NOMO-1 treated with dmso at 0.1 percent for 144 hours (cell line): ENCODE measurements at regions not wholly inside any gene's neighbourhood (a gene's known extent, or its start where the extent isn't known, plus 50 kb on each side); places are given as distances from the start of the nearest gene placed in this dataset.
"Not testable (repeated sequence)": the region's sequence is repeated elsewhere in the genome, so short reads cannot be mapped to it uniquely, and the experiment has no call there.

ENCODE experiments used
- DNase-seq: peaks from one replicate; lab custom pipeline; 2025; ENCODE audit not compliant: unreplicated experiment; lab: John Stamatoyannopoulos, UW

DNA sequence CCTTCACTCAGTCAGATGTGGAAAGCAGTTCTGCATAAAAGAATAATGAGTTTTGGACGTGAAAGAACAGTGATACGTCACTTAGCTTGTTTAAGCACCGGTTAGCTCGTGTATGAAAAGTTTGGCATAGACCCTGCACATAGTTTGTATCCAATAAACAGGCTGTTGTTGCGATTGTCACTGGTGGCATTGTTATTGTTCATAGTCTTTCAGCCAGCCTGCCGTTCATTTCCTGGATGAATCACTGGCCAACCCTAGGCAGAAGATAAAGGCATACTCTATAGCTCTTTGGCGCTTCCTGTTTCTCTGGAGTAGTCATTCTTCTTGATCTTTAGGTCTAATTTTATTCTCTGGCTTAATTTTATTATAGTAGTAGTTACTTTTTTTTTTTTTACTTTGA, 57.8 kb upstream of the ANKRD30A start:
- DNase-seq: no peak

DNA sequence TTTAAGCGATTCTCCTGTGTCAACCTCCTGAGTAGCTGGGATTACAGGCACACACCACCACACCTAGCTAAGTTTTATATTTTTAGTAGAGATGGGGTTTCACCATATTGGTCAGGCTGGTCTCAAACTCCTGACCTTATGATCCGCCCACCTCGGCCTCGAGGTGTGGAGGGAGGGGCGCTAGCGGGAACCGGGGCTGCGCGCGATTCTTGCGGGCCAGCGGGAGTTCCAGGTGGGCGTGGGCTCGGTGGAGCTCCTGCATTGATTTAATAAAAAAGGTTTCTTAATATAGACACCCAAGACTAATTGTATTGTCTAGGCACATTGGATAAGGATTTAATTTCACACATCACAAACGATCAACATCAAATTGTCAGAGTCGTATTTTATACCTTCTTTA, 63.1 kb upstream of the ANKRD30A start:
- not testable (repeated sequence) for DNase-seq

DNA sequence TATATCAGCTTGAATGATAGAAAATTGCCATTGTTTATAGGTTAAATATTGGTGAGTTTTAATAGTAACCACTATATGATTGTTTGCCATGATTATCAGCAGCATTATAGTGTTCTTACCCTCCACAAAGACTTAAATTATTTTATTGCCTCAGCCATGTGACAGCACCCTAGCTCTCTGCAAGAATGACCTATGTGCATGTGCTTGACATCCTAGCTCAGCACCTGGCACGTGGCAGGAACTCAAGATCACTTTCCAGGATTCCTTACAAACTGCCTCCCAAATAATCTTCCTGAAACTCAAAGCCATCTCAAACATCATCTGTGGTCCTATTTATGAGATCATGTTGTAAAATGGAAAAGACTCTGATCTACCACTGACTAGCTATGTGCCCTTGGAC, 68.1 kb upstream of the ANKRD30A start:
- no peak for DNase-seq

DNA sequence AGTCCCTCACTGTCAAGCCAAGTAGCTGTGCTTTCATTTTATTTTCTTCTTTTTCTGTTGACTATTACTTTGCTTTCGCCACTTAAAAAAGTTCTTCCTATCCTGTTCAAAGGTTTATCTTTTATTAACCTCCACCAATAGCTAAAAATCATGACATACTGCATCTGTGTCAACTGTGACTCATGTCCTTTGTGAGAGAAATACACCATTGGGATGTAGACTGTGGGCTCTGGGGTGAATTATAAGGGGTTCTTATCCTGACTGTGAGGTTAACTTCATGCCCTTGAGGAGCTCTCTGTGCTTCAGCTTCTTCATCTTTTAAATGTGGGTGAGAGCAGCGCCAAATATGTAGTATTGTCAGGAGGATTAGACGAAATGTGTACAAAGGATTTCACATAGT, 71.9 kb upstream of the ANKRD30A start:
- DNase-seq: no peak

DNA sequence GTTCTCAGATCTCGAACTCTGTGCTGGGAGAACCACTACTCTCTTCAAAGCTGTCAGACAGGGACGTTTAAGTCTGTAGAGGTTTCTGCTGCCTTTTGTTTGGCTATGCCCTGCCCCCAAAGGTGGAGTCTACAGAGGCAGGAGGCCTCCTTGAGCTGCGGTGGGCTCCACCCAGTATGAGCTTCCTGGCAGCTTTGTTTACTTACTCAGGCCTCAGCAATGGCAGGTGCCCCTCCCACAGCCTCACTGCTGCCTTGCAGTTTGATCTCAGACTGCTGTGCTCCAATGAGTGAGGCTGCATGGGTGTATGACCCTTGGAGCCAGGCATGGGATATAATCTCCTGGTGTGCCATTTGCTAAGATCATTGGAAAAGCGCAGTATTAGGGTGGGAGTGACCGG, 75.4 kb upstream of the ANKRD30A start:
- DNase-seq: not testable (repeated sequence)

DNA sequence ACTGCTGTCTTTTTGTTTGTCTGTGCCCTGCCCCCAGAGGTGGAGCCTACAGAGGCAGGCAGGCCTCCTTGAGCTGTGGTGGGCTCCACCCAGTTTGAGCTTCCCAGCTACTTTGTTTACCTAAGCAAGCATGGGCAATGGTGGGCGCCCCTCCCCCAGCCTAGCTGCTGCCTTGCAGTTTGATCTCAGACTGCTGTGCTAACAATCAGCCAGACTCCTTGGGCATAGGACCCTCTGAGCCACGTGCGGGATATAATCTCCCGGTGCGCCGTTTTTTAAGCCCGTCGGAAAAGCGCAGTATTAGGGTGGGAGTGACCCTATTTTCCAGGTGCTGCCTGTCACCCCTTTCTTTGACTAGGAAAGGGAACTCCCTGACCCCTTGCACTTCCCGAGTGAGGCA, 81.1 kb upstream of the ANKRD30A start:
- DNase-seq: not testable (repeated sequence)

DNA sequence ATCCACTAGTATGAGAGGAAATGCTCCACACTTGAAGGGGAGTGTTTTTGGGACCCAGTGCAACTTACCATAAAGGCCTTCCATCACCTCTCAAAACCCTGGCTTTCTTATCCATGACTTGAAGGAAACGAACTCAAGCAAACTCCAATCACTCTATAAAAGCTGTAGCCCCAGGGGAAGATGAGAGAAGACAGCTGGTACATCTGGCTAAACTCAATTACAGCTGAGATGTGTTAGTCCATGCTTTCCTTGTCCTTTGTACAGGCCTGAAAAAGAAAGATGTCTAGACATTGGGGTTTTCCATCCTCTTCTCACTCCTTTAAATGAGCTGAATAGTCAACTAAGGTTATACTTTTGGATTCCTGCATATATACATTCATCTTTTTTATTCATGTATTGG, 89.5 kb upstream of the ANKRD30A start:
- no peak for DNase-seq

DNA sequence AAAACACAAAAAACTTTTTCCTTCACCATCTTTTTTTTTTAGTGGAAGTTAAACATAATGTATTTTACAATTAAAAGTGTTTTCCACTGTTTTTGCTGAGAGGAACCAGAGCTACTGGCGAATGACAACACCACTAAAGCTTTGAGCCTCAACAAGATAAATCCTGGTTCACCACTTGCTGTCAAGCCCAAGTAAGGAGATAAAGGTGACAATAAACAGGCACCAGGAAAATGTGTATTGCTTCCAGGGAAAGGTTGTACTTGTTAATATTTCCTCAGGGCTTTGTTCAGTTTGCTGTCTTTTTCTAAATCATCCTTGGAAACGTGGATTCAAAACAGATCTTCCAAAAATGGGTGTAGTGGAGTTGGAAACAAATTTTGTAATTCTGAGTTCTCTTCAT, 109.9 kb upstream of the ANKRD30A start:
- DNase-seq: no peak

DNA sequence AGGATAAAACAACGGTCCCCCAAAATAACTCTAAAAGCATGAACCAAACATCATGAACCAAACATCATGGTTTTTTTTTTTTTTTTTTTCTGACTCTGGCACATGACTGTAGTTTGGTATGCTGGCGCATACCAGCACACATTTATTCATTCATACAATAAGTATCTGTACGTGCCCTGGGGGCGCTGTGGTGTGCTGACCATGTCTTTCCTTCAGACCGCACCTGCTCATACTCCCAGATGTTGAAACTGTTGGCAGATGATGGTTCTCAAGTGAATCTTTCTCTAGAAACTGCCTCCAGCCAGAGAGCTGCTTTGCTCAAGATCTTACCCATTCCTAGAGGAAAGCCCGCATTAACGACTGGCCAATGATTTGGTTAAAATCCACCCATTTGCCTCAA, 114.7 kb upstream of the ANKRD30A start:
- no peak for DNase-seq

DNA sequence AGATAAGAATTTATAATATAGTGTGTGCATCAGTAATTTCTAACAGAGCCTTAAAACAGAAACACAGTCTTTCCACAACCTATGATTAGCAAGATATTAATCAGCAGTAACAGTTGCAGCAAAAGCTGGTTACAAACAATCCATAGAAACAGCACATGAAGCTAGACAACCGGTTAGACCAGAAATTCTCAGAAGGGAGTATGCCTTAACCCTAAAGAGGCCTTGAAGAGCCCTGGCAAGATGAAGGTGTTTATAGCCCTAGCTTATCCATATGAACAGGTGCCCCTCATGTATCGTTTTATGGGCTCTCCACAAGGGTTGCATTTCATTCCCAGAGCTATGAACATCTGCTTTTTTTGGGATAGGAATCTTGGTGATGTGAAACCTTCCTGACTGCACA, 117.1 kb upstream of the ANKRD30A start:
- not testable (repeated sequence) for DNase-seq

DNA sequence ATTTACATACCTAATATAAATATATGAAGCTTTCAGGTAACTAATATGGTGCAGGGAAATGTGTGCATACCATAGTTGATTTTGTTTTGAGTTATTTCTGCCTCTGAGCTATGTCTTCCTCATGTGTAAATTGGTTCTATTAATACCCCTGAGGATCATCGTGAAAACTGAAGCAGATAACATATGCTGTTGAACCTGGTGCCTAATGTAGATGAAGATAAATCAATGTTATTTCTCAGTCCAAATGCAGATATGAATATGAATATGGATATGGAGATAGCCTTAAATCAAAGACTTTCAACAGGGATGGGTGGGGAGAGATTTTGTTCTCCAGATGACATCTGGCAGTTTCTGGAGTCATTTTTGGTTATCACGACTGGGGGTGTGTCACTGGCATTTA, 122.3 kb upstream of the ANKRD30A start:
- no peak for DNase-seq

DNA sequence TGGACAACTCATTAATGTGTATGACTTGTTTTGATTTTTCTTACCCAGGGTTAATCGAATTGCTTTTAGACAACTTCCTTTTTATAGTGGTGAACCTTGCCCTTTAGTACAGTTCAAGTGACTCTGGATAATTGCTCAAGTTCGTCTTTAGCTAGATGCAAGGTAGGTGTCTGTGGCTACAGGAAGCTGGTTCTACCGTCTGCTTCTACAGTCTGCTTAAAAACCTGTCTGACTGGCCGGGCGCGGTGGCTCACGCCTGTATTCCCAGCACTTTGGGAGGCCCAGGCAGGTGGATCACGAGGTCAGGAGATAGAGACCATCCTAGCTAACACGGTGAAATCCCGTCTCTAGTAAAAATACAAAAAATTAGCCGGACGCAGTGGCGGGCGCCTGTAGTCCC, 129.6 kb upstream of the ANKRD30A start:
- not testable (repeated sequence) for DNase-seq

DNA sequence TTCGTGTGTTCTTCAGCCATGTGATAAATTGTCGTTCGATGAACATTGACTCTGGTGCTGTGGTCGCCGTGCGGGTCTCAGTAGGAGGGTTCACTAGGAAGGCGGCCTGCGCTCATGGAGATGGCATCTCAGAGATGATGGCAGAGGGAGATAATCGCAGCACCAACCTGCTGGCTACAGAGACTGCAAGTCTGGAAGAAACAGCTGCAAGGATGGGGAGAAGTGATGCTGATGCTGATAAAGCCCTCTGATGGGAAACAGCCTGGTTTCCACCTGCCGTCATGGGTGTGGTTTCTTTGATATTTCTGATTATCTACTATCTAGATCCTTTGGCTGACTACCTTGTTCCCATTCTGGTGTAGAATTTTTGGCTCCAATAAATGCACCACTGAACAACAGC, 130.5 kb upstream of the ANKRD30A start:
- DNase-seq: no peak

DNA sequence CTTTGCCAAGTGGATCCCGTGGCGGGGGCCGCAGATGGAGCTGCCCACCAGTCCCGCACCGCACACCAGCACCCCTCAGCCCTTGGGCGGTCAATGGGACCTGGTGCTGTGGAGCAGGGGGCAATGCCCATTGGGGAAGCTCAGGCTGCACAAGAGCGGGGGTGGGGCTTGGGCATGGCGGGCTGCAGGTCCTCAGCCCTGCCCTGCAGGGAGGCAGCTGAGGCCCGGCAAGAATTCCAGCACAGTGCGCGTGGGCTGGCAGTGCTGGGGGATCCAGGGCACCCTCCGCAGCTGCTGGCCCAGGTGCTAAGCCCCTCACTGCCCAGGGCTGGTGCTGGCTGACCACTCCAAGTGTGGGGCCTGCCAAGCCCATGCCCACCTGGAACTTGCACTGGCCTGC, 136.2 kb upstream of the ANKRD30A start:
- DNase-seq: no peak

DNA sequence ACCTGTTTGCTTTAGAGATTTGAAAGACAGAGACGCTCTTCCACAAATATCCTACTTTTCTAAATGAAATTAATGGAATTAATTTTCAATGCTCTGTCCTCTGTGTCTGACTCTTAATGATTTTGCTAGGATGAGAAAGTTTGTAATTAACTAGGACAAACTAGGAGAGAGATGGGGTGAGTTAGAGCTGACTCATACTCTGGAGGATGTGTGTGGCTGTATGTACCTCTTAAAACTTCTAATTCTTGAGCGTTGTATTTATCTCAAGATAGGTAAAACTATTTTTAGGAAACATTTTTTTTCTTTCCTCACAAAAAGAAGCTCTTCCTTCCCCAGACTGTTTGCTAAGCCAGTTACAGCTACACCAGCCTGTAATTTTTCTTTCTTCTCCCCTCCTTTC, 178.8 kb upstream of the ANKRD30A start:
- DNase-seq: no peak

DNA sequence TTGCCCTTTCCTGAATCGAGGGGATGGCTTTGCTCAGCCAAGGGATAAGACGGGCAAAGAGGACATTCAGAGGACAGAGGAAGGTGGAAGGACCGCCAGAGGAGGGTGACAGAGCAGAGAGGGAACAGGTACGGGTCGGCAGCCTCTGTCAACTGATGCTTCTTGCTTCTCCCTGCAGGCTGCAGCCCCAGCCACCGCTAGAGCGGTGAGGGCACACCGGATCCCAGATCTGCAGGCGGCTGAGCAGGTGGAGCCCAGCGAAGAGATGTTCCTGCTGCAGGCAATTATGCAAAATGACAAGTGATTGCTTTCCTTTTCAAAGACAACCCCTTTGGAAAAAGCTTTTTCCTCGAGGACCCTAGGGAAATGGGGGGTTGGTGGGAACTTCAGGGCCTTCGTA, 181.9 kb upstream of the ANKRD30A start:
- DNase-seq: no peak

DNA sequence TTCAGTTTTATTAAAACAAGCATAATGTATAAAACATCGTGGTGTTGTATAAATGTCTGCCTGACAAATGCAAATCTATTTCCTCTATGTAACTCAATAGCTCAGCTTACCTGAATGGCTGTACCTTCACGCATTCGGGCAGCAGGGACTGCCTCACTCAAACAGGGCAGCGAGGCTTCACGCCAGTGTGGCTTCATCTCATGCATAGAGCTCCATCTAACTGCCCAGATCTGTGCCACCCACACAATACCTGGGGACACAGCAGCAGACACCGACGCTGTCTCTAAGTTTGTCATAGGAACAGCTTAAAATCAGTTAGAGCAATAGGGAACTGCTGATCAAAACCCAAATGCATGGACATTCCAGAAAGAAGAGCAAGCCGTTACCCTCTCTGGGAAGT, 182.8 kb upstream of the ANKRD30A start:
- DNase-seq: no peak

DNA sequence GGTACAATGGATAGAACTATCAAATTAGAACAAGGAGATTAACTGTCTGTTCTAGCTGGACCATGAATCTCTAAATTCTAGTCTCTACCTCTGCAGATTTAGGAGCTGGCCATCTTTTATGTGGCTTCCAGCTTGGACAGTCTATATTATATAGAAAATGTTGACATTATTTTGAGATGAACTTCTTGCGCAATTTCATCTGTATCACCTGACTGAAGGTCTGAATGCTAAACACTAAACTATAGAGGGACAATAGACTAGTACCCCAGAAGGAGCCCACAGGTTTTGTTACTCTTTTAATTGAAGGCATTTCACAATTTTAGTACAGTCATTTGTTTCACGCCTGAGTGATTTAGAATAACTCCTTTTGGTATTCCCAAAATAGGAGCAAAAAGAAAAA, 222.4 kb upstream of the ANKRD30A start:
- DNase-seq: no peak

DNA sequence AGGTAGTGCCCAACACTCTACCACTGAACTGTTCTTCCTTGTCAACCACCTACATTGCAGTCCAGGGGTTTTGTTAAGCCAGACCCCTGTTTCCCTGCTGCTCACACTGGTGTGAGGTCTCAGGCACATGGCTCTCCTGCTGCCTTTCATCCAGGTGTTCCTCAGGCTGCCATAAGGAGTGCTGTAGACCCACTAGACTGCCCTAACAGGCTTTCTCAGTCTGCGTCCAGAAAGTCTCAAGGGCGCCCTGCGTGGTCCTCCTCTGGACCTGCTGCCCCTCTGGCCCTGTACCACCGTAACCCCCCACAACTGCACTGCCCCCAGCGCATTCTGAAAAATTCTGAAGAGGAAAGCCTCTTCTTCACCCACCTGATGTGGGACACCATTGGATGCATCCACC, 225.7 kb upstream of the ANKRD30A start:
- no peak for DNase-seq

DNA sequence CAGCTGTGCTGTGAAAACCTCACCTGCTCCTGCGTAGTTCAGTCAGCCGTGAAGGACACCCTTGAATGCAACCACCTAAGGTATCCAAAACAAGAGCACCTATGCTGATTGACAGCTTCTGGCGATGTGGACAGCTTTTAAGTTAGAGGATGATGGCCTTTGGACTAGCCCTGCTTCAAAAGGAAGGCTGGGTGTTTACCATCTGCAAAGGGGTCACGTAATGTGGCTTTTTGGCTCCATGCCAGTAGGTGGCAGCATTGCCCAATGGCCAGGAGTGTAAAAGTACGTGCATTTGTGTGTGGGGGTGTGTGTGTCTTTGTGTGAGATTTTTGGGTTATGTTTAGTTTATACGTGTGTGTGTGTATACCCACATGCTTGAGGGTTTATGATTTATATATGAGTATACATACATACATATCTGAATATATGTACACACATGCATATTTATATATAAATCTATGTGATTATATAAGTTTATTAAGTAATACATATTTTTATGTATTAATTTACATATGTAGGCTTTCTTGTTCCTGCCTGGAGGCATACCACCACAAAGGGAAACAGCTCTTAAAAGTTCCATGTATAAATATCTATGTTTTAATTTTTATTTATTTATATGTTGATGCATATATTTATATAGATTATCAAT, 236.3 kb upstream of the ANKRD30A start:
- DNase-seq: no peak

DNA sequence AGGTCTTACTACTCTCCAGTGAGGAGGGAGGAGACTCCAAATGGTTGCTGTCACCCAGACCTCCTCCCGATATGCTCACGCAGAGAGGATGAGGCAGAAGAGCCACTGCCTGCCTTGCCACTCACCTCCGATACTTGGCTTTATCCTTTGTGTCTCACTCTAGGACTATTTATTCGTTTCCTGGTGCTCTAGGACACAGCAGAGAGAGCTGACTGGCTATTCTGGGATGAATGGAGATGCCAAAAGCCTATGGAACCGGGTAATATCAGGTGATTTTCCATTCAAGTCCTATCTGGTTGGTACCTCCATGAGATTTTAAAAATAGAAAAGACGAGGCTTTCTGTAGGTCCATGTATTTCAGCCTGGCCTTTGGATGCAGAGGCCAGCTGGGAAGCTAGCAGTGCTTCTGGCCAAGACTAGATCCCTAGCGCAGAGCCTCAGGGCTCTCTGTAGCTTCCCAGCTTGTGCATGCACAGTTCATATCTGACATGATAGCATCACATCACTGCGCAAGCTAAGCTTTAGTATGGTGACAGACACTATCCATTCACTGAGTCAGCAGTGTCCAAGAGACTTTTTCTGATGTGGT, 239.0 kb upstream of the ANKRD30A start:
- no peak for DNase-seq

DNA sequence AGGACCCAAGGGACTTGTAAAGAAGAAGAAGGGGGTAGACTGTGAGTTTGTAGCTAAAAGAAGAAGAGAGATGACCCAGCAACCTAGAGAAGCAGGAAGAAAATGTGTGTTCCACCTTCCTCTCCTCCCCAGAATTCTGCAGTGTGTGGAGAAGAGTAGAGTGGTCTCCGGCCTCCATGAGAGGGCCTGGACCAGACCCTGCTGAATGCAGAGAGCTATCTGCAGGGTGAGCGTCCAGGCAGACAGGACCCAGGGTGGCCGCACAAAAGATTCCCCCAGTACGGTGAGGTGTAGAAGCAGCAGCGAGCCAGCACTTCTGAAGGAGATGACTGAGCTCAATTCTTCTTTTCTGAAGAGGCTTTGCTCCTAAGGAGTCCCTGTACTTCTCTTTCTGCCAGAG, 239.7 kb upstream of the ANKRD30A start:
- no peak for DNase-seq

DNA sequence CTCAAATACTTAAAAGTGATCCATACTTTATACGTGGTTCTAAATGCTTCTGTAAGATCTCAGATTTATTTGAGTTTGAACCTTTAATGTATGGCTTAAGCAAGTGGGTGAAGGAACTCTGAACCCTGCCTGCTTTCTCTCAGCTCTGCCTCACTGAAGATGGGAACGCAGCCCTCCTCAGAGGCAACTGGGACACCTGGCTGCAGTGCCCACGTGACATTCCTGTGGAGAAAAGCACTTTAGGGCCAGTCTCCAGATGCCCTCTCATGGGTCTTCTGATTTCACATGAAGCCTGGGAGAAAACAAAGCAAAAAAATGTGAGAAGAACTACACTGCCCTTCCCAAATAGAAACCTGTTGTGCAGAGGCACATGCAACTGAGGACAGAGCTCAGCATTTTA, 242.6 kb upstream of the ANKRD30A start:
- DNase-seq: no peak
